Stimulated activated CD4-positive, alpha-beta T cell treated with anti-CD3 and anti-CD28 coated beads, Interleukin-1b, Interleukin-23, amount 100 ng/mL, for 1 hour (primary cell): ENCODE measurements at regions not wholly inside any gene's neighbourhood (a gene's known extent, or its start where the extent isn't known, plus 50 kb on each side); places are given as distances from the start of the nearest gene placed in this dataset.
"Not testable (repeated sequence)": the region's sequence is repeated elsewhere in the genome, so short reads cannot be mapped to it uniquely, and the experiment has no call there.

Experiments used
- DNase-seq, 2 donors: peaks; one replicate each; pipeline ENCODE4 v3.0.0-alpha.2; 2020; ENCODE audit warnings: low read depth in 2 of 2

GRCh38 chrY:11156846-11157245, 1544.2 kb upstream of the USP9Y start:
- DNase-seq, result not testable (repeated sequence)

- DNase-seq, result not testable (repeated sequence)
These were observed 1524.0 kb upstream of the USP9Y start for GRCh38 chrY:11177033-11177432.

DNA sequence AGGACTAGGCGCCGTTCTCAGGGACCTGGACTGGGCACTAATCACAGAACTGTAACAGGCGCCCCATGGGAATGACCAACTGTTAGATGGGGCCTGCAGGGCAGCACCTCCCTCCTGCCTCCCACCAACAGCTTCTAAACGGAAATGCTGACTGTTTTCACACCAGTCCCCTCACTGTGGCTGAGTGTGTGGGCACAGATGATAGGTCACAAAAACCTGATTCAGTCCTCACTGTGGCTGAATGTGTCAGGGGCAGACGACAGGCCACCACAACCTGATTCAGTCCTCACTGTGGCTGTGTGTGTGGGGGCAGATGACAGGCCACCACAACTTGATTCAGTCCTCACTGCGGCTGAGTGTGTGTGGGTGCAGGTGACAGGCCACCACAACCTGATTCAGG, 1499.9 kb upstream of the USP9Y start:
- DNase-seq, result not testable (repeated sequence)

DNA sequence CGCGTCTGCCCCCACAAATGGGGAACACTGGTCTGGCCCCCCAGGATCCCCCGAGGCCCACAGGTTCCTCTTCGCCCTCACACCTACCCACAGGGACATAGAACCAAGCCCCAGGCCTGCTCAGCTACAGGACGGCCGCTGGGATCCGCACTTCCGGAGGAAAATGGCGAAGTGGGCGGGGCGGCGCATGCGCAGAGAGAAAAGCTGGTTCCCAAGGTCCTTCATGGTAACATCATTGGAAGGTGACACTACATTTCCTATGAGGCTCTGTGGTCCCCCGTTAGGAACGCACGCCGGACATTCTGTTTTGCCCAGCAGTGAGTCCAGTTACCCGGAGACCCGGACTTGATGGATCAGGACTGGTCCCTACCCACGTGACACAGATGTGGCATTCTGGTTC, 1486.2 kb upstream of the USP9Y start:
- DNase-seq, result peak in 1 of 2 donors; percentile 0
